Activated T-cell treated with anti-CD3 and anti-CD28 coated beads, Interleukin-2, amount 50 U/mL, for 4 hours (primary cell): ENCODE measurements at regions not wholly inside any gene's neighbourhood (a gene's known extent, or its start where the extent isn't known, plus 50 kb on each side); places are given as distances from the start of the nearest gene placed in this dataset.

Experiments used
- ATAC-seq, 2 donors: fragments of 200-7000 bp; cut with Tn5 transposase; one replicate each; pipeline ENCODE4 v1.10.0; 2021
- DNase-seq: peaks from one replicate; pipeline ENCODE4 v3.0.0-alpha.2; 2020
- H3K27me3 Mint-ChIP-seq: one replicate; pipeline ENCODE4 v1.8.0; 2021; ENCODE audit warnings: low read depth, mixed read lengths
- H3K36me3 Mint-ChIP-seq: one replicate; pipeline ENCODE4 v1.8.0; 2022; ENCODE audit warnings: mixed read lengths; ENCODE audit not compliant: insufficient read depth
- H3K4me1 Mint-ChIP-seq: one replicate; pipeline ENCODE4 v1.8.0; 2021; ENCODE audit warnings: low read depth, mixed read lengths
- H3K4me3 Mint-ChIP-seq: one replicate; pipeline ENCODE4 v1.8.0; 2021; ENCODE audit warnings: mild to moderate bottlenecking, moderate library complexity, mixed read lengths
- H3K9me3 Mint-ChIP-seq: one replicate; pipeline ENCODE4 v1.8.0; 2021; ENCODE audit warnings: mixed read lengths

- no peaks in the 10 kb centered on the region for H3K36me3 Mint-ChIP-seq
- peaks cover 11% of the 10 kb centered on the region for H3K4me1 Mint-ChIP-seq
- no peak for ATAC-seq
- H3K9me3 Mint-ChIP-seq: peaks cover 4% of the 10 kb centered on the region
- DNase-seq: no peak
- peaks cover 4% of the 10 kb centered on the region for H3K27me3 Mint-ChIP-seq
- no peak overlapping the region for H3K4me3 Mint-ChIP-seq
These were observed 292.9 kb downstream of the SPRY2 start for GRCh38 chr13:80048030-80048429.

- no peak overlapping the region for H3K4me3 Mint-ChIP-seq
- H3K36me3 Mint-ChIP-seq: no peaks in the 10 kb centered on the region
- H3K9me3 Mint-ChIP-seq: peaks cover 6% of the 10 kb centered on the region
- H3K27me3 Mint-ChIP-seq: peaks cover 4% of the 10 kb centered on the region
- DNase-seq: no peak
- H3K4me1 Mint-ChIP-seq: peaks cover 11% of the 10 kb centered on the region
- no peak for ATAC-seq
These were observed 293.5 kb downstream of the SPRY2 start for GRCh38 chr13:80047406-80047805.

GRCh38 chr13:80040981-80041317 is 300.0 kb downstream of the SPRY2 start:
- H3K36me3 Mint-ChIP-seq: no peaks in the 10 kb centered on the region
- H3K9me3 Mint-ChIP-seq: peaks cover 14% of the 10 kb centered on the region
- ATAC-seq (no peak), DNase-seq (no peak)
- no peaks in the 10 kb centered on the region for H3K27me3 Mint-ChIP-seq
- H3K4me3 Mint-ChIP-seq: no peak overlapping the region
- H3K4me1 Mint-ChIP-seq: no peaks in the 10 kb centered on the region

GRCh38 chr13:80040196-80040980 is 300.5 kb downstream of the SPRY2 start:
- Mint-ChIP-seq H3K9me3 (peaks cover 12% of the 10 kb centered on the region), H3K36me3 (no peaks in the 10 kb centered on the region), H3K4me1 (no peaks in the 10 kb centered on the region), H3K27me3 (no peaks in the 10 kb centered on the region), H3K4me3 (no peak overlapping the region)
- ATAC-seq (no peak), DNase-seq (no peak)

- Mint-ChIP-seq H3K4me1 (no peaks in the 10 kb centered on the region), H3K36me3 (no peaks in the 10 kb centered on the region), H3K4me3 (no peak overlapping the region), H3K9me3 (peaks cover 10% of the 10 kb centered on the region), H3K27me3 (no peaks in the 10 kb centered on the region)
- DNase-seq: no peak
- no peak for ATAC-seq
These were observed 301.9 kb downstream of the SPRY2 start for GRCh38 chr13:80039000-80039399.

- no peak for ATAC-seq
- Mint-ChIP-seq H3K4me1 (no peaks in the 10 kb centered on the region), H3K27me3 (no peaks in the 10 kb centered on the region), H3K9me3 (peaks cover 10% of the 10 kb centered on the region), H3K36me3 (no peaks in the 10 kb centered on the region), H3K4me3 (no peak overlapping the region)
- no peak for DNase-seq
These were observed 302.6 kb downstream of the SPRY2 start for GRCh38 chr13:80038371-80038770.

GRCh38 chr13:80037505-80037888 is 303.4 kb downstream of the SPRY2 start:
- DNase-seq (no peak), ATAC-seq (peak in 1 of 2 donors; percentile 23)
- Mint-ChIP-seq H3K4me1 (no peaks in the 10 kb centered on the region), H3K4me3 (no peak overlapping the region), H3K9me3 (peaks cover 8% of the 10 kb centered on the region), H3K36me3 (no peaks in the 10 kb centered on the region), H3K27me3 (no peaks in the 10 kb centered on the region)

- ATAC-seq (no peak), DNase-seq (no peak)
- Mint-ChIP-seq H3K27me3 (no peaks in the 10 kb centered on the region), H3K4me1 (no peaks in the 10 kb centered on the region), H3K36me3 (no peaks in the 10 kb centered on the region), H3K9me3 (peaks cover 3% of the 10 kb centered on the region), H3K4me3 (no peak overlapping the region)
These were observed 304.0 kb downstream of the SPRY2 start for GRCh38 chr13:80036845-80037504.

- Mint-ChIP-seq H3K36me3 (no peaks in the 10 kb centered on the region), H3K4me1 (no peaks in the 10 kb centered on the region), H3K27me3 (no peaks in the 10 kb centered on the region), H3K4me3 (no peak overlapping the region), H3K9me3 (no peaks in the 10 kb centered on the region)
- ATAC-seq (no peak), DNase-seq (no peak)
These were observed 305.8 kb downstream of the SPRY2 start for GRCh38 chr13:80035096-80035495.

- no peak for ATAC-seq
- no peaks in the 10 kb centered on the region for H3K9me3 Mint-ChIP-seq
These were observed 307.0 kb downstream of the SPRY2 start for GRCh38 chr13:80033951-80034350.

GRCh38 chr13:80033286-80033685 is 307.6 kb downstream of the SPRY2 start:
- DNase-seq (no peak), ATAC-seq (no peak)
- H3K27me3 Mint-ChIP-seq: no peaks in the 10 kb centered on the region
- H3K4me3 Mint-ChIP-seq: no peak overlapping the region
- H3K36me3 Mint-ChIP-seq: no peaks in the 10 kb centered on the region
- H3K4me1 Mint-ChIP-seq: no peaks in the 10 kb centered on the region
- H3K9me3 Mint-ChIP-seq: no peaks in the 10 kb centered on the region

More at GRCh38 chr13:80033951-80034350, 307.0 kb downstream of the SPRY2 start:
- no peaks in the 10 kb centered on the region for H3K4me1 Mint-ChIP-seq
- no peaks in the 10 kb centered on the region for H3K36me3 Mint-ChIP-seq
- H3K4me3 Mint-ChIP-seq: no peak overlapping the region
- DNase-seq: no peak
- no peaks in the 10 kb centered on the region for H3K27me3 Mint-ChIP-seq

- no peaks in the 10 kb centered on the region for H3K4me1 Mint-ChIP-seq
- H3K27me3 Mint-ChIP-seq: no peaks in the 10 kb centered on the region
- H3K9me3 Mint-ChIP-seq: no peaks in the 10 kb centered on the region
- no peak for DNase-seq
- H3K36me3 Mint-ChIP-seq: no peaks in the 10 kb centered on the region
- ATAC-seq: no peak
- H3K4me3 Mint-ChIP-seq: no peak overlapping the region
These were observed 310.4 kb downstream of the SPRY2 start for GRCh38 chr13:80030491-80030890.

- no peaks in the 10 kb centered on the region for H3K36me3 Mint-ChIP-seq
- no peaks in the 10 kb centered on the region for H3K27me3 Mint-ChIP-seq
- H3K9me3 Mint-ChIP-seq: no peaks in the 10 kb centered on the region
- DNase-seq: no peak
- no peak for ATAC-seq
- H3K4me3 Mint-ChIP-seq: no peak overlapping the region
- H3K4me1 Mint-ChIP-seq: no peaks in the 10 kb centered on the region
These were observed 311.8 kb downstream of the SPRY2 start for GRCh38 chr13:80029170-80029569.

GRCh38 chr13:80022146-80022545 is 318.8 kb downstream of the SPRY2 start:
- no peaks in the 10 kb centered on the region for H3K27me3 Mint-ChIP-seq
- peaks cover 4% of the 10 kb centered on the region for H3K9me3 Mint-ChIP-seq
- no peak overlapping the region for H3K4me3 Mint-ChIP-seq
- H3K36me3 Mint-ChIP-seq: no peaks in the 10 kb centered on the region
- H3K4me1 Mint-ChIP-seq: no peaks in the 10 kb centered on the region
- DNase-seq: no peak
- no peak for ATAC-seq

GRCh38 chr13:80012251-80012650 is 328.7 kb downstream of the SPRY2 start:
- DNase-seq (no peak), ATAC-seq (no peak)
- Mint-ChIP-seq H3K9me3 (peaks cover 4% of the 10 kb centered on the region), H3K27me3 (no peaks in the 10 kb centered on the region), H3K4me3 (no peak overlapping the region), H3K4me1 (no peaks in the 10 kb centered on the region), H3K36me3 (no peaks in the 10 kb centered on the region)
